ENCODE measurements at regions not wholly inside any gene's neighbourhood (a gene's known extent, or its start where the extent isn't known, plus 50 kb on each side); places are given as distances from the start of the nearest gene placed in this dataset.
"Not testable (repeated sequence)": the region's sequence is repeated elsewhere in the genome, so short reads cannot be mapped to it uniquely, and the experiment has no call there.

DNA sequence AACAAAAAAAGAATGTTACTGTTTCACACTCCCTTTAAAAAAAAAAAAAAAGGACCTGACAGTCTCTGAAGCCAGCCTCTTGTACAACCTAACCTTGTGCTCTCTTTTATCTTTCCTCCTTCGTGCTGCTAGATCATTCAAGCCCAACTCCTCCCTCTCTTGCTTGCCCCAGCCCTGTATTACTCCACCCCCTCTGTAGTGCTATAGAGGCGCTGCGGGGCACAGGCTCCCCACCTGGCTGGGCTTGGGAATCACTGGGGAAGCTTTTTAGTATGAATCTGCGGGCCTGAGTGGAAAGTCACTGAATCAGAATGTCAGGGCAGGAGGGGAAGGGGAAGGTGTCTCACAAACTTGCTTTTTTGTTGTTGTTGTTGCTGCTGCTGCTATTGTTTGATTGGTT is 383.7 kb upstream of the CAMK1G start:
- Mint-ChIP-seq H3K27me3 (ENCODE audit: low read depth in 3 of 3) (peaks cover 0 to 8% (median 5%) of the 10 kb centered on the region in 3 donors), H3K9me3 (peaks cover 8 to 23% (median 21%) of the 10 kb centered on the region in 7 donors), H3K4me1 (no peaks in the 10 kb centered on the region), H3K4me3 (no peak overlapping the region), H3K27ac (no peak overlapping the region), H3K36me3 (no peaks in the 10 kb centered on the region)
- no peaks in the 10 kb centered on the region for H3K79me2 ChIP-seq (ENCODE audit: insufficient read depth, low read length)
- H3K36me3 ChIP-seq (replicated peaks in 1 of 2; ENCODE audit: control insufficient read depth in 1 of 2, insufficient read depth in 2 of 2, low read length in 2 of 2) = no peaks in the 10 kb centered on the region
- H3K27me3 ChIP-seq (ENCODE audit: control insufficient read depth in 2 of 2, insufficient read depth in 2 of 2, low read length in 2 of 2) = no peaks in the 10 kb centered on the region
- 100% methylated on average over 1 of the region's 4 CpGs for WGBS (ENCODE audit: insufficient coverage)
- TF ChIP-seq, protein P1, sequence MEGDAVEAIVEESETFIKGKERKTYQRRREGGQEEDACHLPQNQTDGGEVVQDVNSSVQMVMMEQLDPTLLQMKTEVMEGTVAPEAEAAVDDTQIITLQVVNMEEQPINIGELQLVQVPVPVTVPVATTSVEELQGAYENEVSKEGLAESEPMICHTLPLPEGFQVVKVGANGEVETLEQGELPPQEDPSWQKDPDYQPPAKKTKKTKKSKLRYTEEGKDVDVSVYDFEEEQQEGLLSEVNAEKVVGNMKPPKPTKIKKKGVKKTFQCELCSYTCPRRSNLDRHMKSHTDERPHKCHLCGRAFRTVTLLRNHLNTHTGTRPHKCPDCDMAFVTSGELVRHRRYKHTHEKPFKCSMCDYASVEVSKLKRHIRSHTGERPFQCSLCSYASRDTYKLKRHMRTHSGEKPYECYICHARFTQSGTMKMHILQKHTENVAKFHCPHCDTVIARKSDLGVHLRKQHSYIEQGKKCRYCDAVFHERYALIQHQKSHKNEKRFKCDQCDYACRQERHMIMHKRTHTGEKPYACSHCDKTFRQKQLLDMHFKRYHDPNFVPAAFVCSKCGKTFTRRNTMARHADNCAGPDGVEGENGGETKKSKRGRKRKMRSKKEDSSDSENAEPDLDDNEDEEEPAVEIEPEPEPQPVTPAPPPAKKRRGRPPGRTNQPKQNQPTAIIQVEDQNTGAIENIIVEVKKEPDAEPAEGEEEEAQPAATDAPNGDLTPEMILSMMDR (IDR thresholded peaks at IDR 0.05) = no peak
- H2AFZ ChIP-seq (ENCODE audit: insufficient read depth, low read depth, low read length, poor library complexity, severe bottlenecking) = no peak overlapping the region
- DNase-seq = no peak
- no peaks in the 10 kb centered on the region for H4K20me1 ChIP-seq (ENCODE audit: insufficient read depth, low read length)
- no peak overlapping the region for H3K4me2 ChIP-seq (replicated peaks; ENCODE audit: extremely low read depth, low read length, poor library complexity, severe bottlenecking)
- no peak overlapping the region for H3K9ac ChIP-seq (ENCODE audit: insufficient read depth, low read length, poor library complexity, severe bottlenecking)
- no peak overlapping the region for H3K27ac ChIP-seq (ENCODE audit: low read depth in 1 of 2, low read length in 2 of 2)
- H3K9me3 ChIP-seq (replicated peaks in 1 of 2; ENCODE audit: control insufficient read depth in 1 of 2, insufficient read depth in 1 of 2, low read length in 2 of 2) = peaks cover 11 to 23% of the 10 kb centered on the region in 2 donors
- no peak overlapping the region for H3K4me3 ChIP-seq (replicated peaks in 1 of 3; ENCODE audit: low read depth in 2 of 3, low read length in 3 of 3)
- intact Hi-C loops (cut with micrococcal nuclease) = loop anchor here (5.0 to 10.0 kb wide), 2 partner anchors 235 to 312 kb away; no protein-coding TSS in a partner anchor
- H3K4me1 ChIP-seq (ENCODE audit: control insufficient read depth in 1 of 2, insufficient read depth in 2 of 2, low read length in 2 of 2) = no peaks in the 10 kb centered on the region

DNA sequence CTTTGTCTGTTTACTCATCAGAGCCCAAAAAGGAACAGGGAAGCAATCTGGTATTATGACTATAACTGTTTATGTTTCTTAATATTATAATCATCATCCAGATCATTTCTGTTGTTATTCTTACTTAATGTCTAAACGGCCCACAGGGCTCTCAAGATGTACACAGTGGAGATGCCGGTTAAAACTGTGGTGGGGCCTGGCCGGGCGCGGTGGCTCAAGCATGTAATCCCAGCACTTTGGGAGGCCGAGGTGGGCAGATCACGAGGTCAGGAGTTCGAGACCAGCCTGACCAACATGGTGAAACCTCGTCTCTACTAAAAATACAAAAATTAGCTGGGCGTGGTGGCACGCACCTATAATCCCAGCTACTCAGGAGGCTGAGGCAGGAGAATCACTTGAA is 381.2 kb upstream of the CAMK1G start:
- H3K36me3 ChIP-seq (replicated peaks in 1 of 2; ENCODE audit: control insufficient read depth in 1 of 2, insufficient read depth in 2 of 2, low read length in 2 of 2); H3K9me3 ChIP-seq (replicated peaks in 1 of 2; ENCODE audit: control insufficient read depth in 1 of 2, insufficient read depth in 1 of 2, low read length in 2 of 2); DNase-seq; H3K4me3 ChIP-seq (replicated peaks in 1 of 3; ENCODE audit: low read depth in 2 of 3, low read length in 3 of 3); H3K4me1 ChIP-seq (ENCODE audit: control insufficient read depth in 1 of 2, insufficient read depth in 2 of 2, low read length in 2 of 2); H3K27ac ChIP-seq (ENCODE audit: low read depth in 1 of 2, low read length in 2 of 2); H3K27me3 ChIP-seq (ENCODE audit: control insufficient read depth in 2 of 2, insufficient read depth in 2 of 2, low read length in 2 of 2); H3K4me3 Mint-ChIP-seq; H3K4me2 ChIP-seq (replicated peaks; ENCODE audit: extremely low read depth, low read length, poor library complexity, severe bottlenecking); H3K79me2 ChIP-seq (ENCODE audit: insufficient read depth, low read length); H4K20me1 ChIP-seq (ENCODE audit: insufficient read depth, low read length); H2AFZ ChIP-seq (ENCODE audit: insufficient read depth, low read depth, low read length, poor library complexity, severe bottlenecking); H3K36me3 Mint-ChIP-seq; H3K27ac Mint-ChIP-seq; H3K4me1 Mint-ChIP-seq; H3K9ac ChIP-seq (ENCODE audit: insufficient read depth, low read length, poor library complexity, severe bottlenecking); H3K9me3 Mint-ChIP-seq: not testable (repeated sequence)
- intact Hi-C loops (cut with micrococcal nuclease) = loop anchor here (5.0 to 10.0 kb wide), 2 partner anchors 232 to 310 kb away; no protein-coding TSS in a partner anchor
- peaks cover 2 to 19% (median 14%) of the 10 kb centered on the region in 3 donors for H3K27me3 Mint-ChIP-seq (ENCODE audit: low read depth in 3 of 3)
- 92% methylated on average over 2 of the region's 11 CpGs for WGBS (ENCODE audit: insufficient coverage)
